ENCODE measurements at regions not wholly inside any gene's neighbourhood (a gene's known extent, or its start where the extent isn't known, plus 50 kb on each side); places are given as distances from the start of the nearest gene placed in this dataset.

- Histone ChIP-seq H3K4me3 (no peak overlapping the region), H3K4me1 (no peaks in the 10 kb centered on the region), H3K36me3 (replicated peaks in 1 of 2; ENCODE audit: insufficient read depth in 1 of 2, low read depth in 2 of 2) (no peaks in the 10 kb centered on the region), H3K27ac (no peak overlapping the region), H3K9me3 (no peaks in the 10 kb centered on the region), H3K27me3 (no peaks in the 10 kb centered on the region)
- WGBS, 2 donors: 62 to 69% methylated on average over 8 of the region's 8 CpGs
- intact Hi-C loops (cut with DNase I): no loop called here
- ATAC-seq (no peak), DNase-seq (no peak)
- TF ChIP-seq CTCF (IDR thresholded peaks at IDR 0.05) (no peak), POLR2A (IDR thresholded peaks at IDR 0.05) (no peak)
Measured at GRCh38 chr16:65201511-65201910, 79.6 kb upstream of the CDH11 start.

- ATAC-seq (no peak), DNase-seq (no peak)
- Histone ChIP-seq H3K9me3 (no peaks in the 10 kb centered on the region), H3K4me3 (no peak overlapping the region), H3K27me3 (no peaks in the 10 kb centered on the region), H3K27ac (no peak overlapping the region), H3K36me3 (replicated peaks in 1 of 2; ENCODE audit: insufficient read depth in 1 of 2, low read depth in 2 of 2) (no peaks in the 10 kb centered on the region), H3K4me1 (no peaks in the 10 kb centered on the region)
- intact Hi-C loops (cut with DNase I): no loop called here
- TF ChIP-seq POLR2A (IDR thresholded peaks at IDR 0.05) (no peak), CTCF (IDR thresholded peaks at IDR 0.05) (no peak)
- 83 to 84% methylated on average over 5 of the region's 5 CpGs for WGBS, 2 donors
Measured at GRCh38 chr16:65200857-65201256, 79.0 kb upstream of the CDH11 start.

GRCh38 chr16:65200156-65200773 lies 78.4 kb upstream of the CDH11 start:
- 58 to 63% methylated on average over 5 of the region's 5 CpGs for WGBS, 2 donors
- TF ChIP-seq POLR2A (IDR thresholded peaks at IDR 0.05): no peak
- no peak for TF ChIP-seq CTCF (IDR thresholded peaks at IDR 0.05)
- no peaks in the 10 kb centered on the region for H3K4me1 ChIP-seq
- ATAC-seq (no peak), DNase-seq (no peak)
- intact Hi-C loops (cut with DNase I): no loop called here
- H3K9me3 ChIP-seq: no peaks in the 10 kb centered on the region
- no peaks in the 10 kb centered on the region for H3K27me3 ChIP-seq
- H3K36me3 ChIP-seq (replicated peaks in 1 of 2; ENCODE audit: insufficient read depth in 1 of 2, low read depth in 2 of 2): no peaks in the 10 kb centered on the region
- H3K27ac ChIP-seq: no peak overlapping the region
- no peak overlapping the region for H3K4me3 ChIP-seq

GRCh38 chr16:65196420-65197075 lies 74.7 kb upstream of the CDH11 start:
- no peaks in the 10 kb centered on the region for H3K4me1 ChIP-seq
- WGBS, 2 donors: 38 to 40% methylated on average over 6 of the region's 6 CpGs

More at GRCh38 chr16:65196420-65197075, 74.7 kb upstream of the CDH11 start:
- DNase-seq (no peak), ATAC-seq (no peak)
- Histone ChIP-seq H3K27ac (no peak overlapping the region), H3K27me3 (no peaks in the 10 kb centered on the region), H3K4me3 (no peak overlapping the region), H3K9me3 (no peaks in the 10 kb centered on the region), H3K36me3 (replicated peaks in 1 of 2; ENCODE audit: insufficient read depth in 1 of 2, low read depth in 2 of 2) (no peaks in the 10 kb centered on the region)
- no peak for TF ChIP-seq POLR2A (IDR thresholded peaks at IDR 0.05)
- no peak for TF ChIP-seq CTCF (IDR thresholded peaks at IDR 0.05)
- intact Hi-C loops (cut with DNase I): no loop called here
